ENCODE measurements at regions not wholly inside any gene's neighbourhood (a gene's known extent, or its start where the extent isn't known, plus 50 kb on each side); places are given as distances from the start of the nearest gene placed in this dataset.

GRCh38 chr1:29500041-29500440 is 263.7 kb downstream of the PTPRU start:
- DNase-seq (ENCODE audit: low spot score), result peak; percentile 17
- Histone ChIP-seq H3K9me3 (ENCODE audit: control insufficient read depth in 4 of 4, low read length in 3 of 4) (peaks cover 0 to 8% (median 4%) of the 10 kb centered on the region in 4 donors), H3K36me3 (ENCODE audit: control insufficient read depth in 4 of 4, insufficient read depth in 3 of 4, low read depth in 1 of 4, low read length in 3 of 4) (no peaks in the 10 kb centered on the region), H3K4me1 (ENCODE audit: control insufficient read depth in 4 of 4, insufficient read depth in 4 of 4, low read length in 3 of 4) (no peaks in the 10 kb centered on the region), H3K4me3 (ENCODE audit: low read depth in 1 of 3, low read length in 3 of 3) (no peak overlapping the region), H3K9ac (ENCODE audit: low read depth in 1 of 2, low read length in 2 of 2) (no peak overlapping the region), H3K27ac (ENCODE audit: low read depth in 1 of 2, low read length in 2 of 2) (no peak overlapping the region), H3K27me3 (ENCODE audit: control insufficient read depth in 4 of 4, insufficient read depth in 4 of 4, low read length in 3 of 4) (no peaks in the 10 kb centered on the region)
- WGBS, result 93% methylated on average over 9 of the region's 9 CpGs
- TF ChIP-seq JUND (IDR thresholded peaks at IDR 0.05) (no peak), RAD21 (IDR thresholded peaks at IDR 0.05) (no peak), FOXA1 (IDR thresholded peaks at IDR 0.05) (no peak), HNF4A (conservative IDR thresholded peaks at IDR 0.05) (no peak), MAX (IDR thresholded peaks at IDR 0.05) (no peak), NR2F2 (IDR thresholded peaks at IDR 0.05) (no peak), GABPA (IDR thresholded peaks at IDR 0.05 in 1 of 2, conservative IDR thresholded peaks at IDR 0.05 in 1 of 2) (no peak), ATF3 (IDR thresholded peaks at IDR 0.05) (no peak), SP1 (IDR thresholded peaks at IDR 0.05) (no peak), FOXA2 (IDR thresholded peaks at IDR 0.05) (no peak), HNF4G (IDR thresholded peaks at IDR 0.05) (no peak), CTCF (IDR thresholded peaks at IDR 0.05; ENCODE audit: low read depth, low read length, missing input control) (no peak), RXRA (IDR thresholded peaks at IDR 0.05) (no peak), ZBTB33 (IDR thresholded peaks at IDR 0.05) (no peak), TAF1 (conservative IDR thresholded peaks at IDR 0.05) (no peak), REST (IDR thresholded peaks at IDR 0.05) (no peak), YY1 (IDR thresholded peaks at IDR 0.05) (no peak), EGR1 (IDR thresholded peaks at IDR 0.05; ENCODE audit: low read depth in 2 of 2) (no peak)
